ENCODE measurements at regions not wholly inside any gene's neighbourhood (a gene's known extent, or its start where the extent isn't known, plus 50 kb on each side); places are given as distances from the start of the nearest gene placed in this dataset.

DNA sequence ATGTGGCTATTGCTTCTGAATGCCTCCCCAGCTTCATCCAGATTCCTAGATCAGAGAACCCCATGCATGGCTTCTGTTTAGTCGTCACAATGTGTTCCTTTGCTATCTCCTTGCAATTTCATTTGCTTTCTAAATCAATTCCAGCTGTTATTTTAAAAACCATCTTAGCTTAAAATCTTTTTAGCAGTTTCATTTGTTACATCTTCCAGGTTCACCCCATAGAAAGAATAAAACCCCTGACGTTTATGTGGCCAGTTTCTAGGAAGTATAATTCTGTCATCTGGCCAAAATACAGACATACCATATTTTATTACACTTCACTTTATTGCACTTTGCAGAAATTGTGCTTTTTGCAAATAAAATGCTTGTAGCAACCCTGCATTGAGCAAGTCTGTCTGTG, 278.4 kb downstream of the PTPRC start:
- ChIA-PET CTCF (interaction anchor here (0.5 to 0.7 kb wide), 4 partner anchors 12 to 634 kb away, joined by 3 to 5 read pairs (median 3); no protein-coding TSS in a partner anchor), POLR2A (ENCODE audit: low non-redundant PET) (no interaction called here)
- TF ChIP-seq, protein P1, sequence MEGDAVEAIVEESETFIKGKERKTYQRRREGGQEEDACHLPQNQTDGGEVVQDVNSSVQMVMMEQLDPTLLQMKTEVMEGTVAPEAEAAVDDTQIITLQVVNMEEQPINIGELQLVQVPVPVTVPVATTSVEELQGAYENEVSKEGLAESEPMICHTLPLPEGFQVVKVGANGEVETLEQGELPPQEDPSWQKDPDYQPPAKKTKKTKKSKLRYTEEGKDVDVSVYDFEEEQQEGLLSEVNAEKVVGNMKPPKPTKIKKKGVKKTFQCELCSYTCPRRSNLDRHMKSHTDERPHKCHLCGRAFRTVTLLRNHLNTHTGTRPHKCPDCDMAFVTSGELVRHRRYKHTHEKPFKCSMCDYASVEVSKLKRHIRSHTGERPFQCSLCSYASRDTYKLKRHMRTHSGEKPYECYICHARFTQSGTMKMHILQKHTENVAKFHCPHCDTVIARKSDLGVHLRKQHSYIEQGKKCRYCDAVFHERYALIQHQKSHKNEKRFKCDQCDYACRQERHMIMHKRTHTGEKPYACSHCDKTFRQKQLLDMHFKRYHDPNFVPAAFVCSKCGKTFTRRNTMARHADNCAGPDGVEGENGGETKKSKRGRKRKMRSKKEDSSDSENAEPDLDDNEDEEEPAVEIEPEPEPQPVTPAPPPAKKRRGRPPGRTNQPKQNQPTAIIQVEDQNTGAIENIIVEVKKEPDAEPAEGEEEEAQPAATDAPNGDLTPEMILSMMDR (conservative IDR thresholded peaks at IDR 0.05; ENCODE audit: low read depth), result no peak
- H3K27ac ChIP-seq, result no peak overlapping the region
- DNase-seq (ENCODE audit: low spot score), result no peak

DNA sequence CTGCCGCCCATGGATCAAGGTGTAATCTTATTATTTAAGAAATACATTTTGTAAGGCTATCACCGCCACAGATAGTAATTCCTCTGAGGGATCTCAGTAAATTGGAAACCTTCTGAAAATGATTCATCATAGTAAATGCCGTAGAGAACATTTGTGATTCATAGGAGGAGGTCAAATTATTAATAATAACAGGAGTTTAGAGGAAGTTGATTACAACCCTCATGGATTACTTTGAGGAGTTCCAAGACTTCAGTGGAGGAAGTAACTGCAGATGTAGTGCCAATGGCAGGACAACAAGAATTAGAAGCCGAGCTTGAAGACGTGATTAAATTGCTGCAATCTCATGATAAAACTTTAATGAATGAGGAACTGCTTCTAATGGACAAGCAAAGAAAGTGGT, 280.1 kb downstream of the PTPRC start:
- peak; percentile 58 for DNase-seq (ENCODE audit: low spot score)
- ChIA-PET POLR2A (ENCODE audit: low non-redundant PET) (no interaction called here), CTCF (interaction anchor here (0.6 to 0.7 kb wide), 2 partner anchors 16 to 1689 kb away, joined by 3 read pairs; no protein-coding TSS in a partner anchor)
- no peak overlapping the region for H3K27ac ChIP-seq
- TF ChIP-seq, protein P1 (conservative IDR thresholded peaks at IDR 0.05; ENCODE audit: low read depth), result no peak

DNA sequence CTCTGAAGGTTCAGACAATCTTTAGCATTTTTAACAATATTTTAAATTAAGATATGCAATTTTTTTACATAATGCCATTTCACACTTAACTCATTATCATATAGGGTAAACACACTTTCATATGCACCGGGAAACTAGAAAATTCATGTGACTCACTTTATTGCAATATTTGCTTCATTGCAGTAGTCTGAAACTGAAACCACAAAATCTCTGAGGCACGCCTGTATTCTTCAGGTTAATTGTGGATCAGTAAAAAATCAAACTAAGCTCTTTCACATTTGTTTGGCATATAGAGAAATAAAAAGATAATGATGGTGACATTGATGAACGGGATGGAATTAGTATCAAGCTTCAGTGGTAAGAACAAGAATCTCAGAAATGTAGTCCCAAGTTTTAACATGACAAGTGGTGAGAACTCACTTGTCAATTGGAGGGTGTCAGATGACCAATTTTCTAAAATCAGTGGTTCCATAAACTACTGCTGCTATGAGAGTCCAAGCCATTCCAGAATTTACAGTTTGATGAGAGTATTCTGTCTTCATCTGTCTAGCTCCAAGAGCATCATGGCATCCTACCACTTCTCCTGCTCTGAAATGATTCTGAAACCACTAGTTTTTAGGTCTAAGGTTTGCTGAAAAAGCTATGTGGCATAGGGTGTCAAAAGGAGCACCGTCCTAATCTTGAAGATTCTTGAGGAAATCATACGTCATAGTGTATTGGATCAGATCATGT, 281.0 kb downstream of the PTPRC start:
- POLR2A ChIA-PET (ENCODE audit: low non-redundant PET), result no interaction called here
- TF ChIP-seq, protein P1 (conservative IDR thresholded peaks at IDR 0.05; ENCODE audit: low read depth), result no peak
- DNase-seq (ENCODE audit: low spot score), result no peak
- H3K27ac ChIP-seq, result no peak overlapping the region
- CTCF ChIA-PET, result no interaction called here

DNA sequence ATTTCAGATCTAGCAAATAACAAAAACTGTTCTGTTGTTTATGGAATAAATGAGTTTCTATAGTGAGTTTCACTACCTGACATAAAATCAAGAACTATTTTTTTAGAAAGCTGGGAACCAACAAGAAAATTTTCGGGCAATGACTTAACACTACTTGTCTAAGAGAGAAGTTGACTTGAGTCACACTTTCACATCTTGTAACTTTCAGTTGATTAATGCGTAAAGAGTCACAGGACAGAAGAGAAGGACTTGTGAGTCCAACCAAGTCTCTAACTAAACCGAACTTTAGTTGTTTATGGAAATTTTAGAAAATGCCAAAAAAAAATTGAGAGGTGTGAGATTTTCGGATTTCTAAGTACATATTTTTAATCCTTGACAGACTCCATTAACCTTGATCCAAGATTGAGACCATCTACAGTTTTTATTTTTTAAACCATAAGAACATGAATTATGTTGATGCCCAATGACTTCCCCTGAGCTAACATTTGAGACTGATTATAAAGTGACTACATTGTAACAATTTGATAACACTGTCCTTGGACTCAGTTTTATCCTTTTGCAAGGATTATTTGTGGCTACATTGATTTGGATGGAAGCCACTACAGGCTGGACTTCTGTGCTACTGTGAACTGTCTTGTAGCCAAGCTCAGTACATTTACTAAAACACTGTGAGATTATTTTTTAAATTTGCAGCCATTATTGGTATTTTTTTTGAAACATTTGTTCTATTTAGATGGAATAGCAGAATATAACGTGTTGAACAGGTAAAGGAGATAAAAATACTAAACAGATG, 284.0 kb downstream of the PTPRC start:
- TF ChIP-seq, protein P1 (conservative IDR thresholded peaks at IDR 0.05; ENCODE audit: low read depth), result no peak
- H3K27ac ChIP-seq, result no peak overlapping the region
- no peak for DNase-seq (ENCODE audit: low spot score)
- CTCF ChIA-PET, result interaction anchor here (0.6 to 0.9 kb wide), 4 partner anchors 20 to 881 kb away, joined by 3 to 5 read pairs (median 4); no protein-coding TSS in a partner anchor
- POLR2A ChIA-PET (ENCODE audit: low non-redundant PET), result no interaction called here

DNA sequence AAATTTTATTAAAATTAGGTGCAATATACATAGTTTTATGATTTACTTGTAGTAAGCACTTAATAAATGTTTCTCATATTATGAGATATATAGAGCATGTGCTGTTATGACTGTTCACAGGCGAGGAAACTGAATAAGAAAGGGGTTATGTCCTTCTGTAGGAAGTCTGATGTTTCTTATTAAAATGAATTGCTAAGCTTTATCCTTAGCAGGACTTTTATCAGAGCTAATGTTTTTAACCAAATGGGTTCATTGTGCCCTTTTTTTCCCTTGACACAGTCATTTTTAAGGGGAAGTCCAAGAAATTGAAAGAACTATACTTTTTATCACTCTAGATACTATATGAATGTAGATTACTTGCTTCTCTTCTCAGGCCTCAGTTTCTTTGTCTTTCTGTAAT, 285.2 kb downstream of the PTPRC start:
- POLR2A ChIA-PET (ENCODE audit: low non-redundant PET), result no interaction called here
- DNase-seq (ENCODE audit: low spot score), result no peak
- no peak overlapping the region for H3K27ac ChIP-seq
- CTCF ChIA-PET, result no interaction called here
- TF ChIP-seq, protein P1 (conservative IDR thresholded peaks at IDR 0.05; ENCODE audit: low read depth), result no peak

DNA sequence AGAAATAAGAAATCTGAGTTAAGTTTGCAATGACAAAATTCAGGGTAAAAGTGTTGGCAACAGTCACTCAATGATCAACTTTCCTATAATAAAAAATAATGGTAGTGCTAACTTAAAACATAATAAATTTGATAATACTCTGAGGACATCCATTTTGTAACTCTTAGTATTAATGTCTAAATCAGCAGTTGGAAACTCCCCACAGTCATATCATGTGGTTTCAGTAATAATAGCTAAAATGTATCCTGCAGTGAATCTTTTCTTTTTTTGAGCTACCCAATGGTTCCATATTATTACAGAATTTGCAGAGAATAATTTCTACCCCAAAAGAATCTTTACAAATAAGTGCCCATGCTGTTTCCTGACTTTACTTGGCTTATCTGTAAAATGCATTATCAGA, 286.7 kb downstream of the PTPRC start:
- TF ChIP-seq, protein P1 (conservative IDR thresholded peaks at IDR 0.05; ENCODE audit: low read depth), result no peak
- H3K27ac ChIP-seq, result no peak overlapping the region
- POLR2A ChIA-PET (ENCODE audit: low non-redundant PET), result no interaction called here
- DNase-seq (ENCODE audit: low spot score), result no peak
- CTCF ChIA-PET, result interaction anchor here (0.5 to 0.6 kb wide), 2 partner anchors 19 to 626 kb away, joined by 3 to 4 read pairs; no protein-coding TSS in a partner anchor
